IPS-20b (cell line): ENCODE measurements at regions not wholly inside any gene's neighbourhood (a gene's known extent, or its start where the extent isn't known, plus 50 kb on each side); places are given as distances from the start of the nearest gene placed in this dataset.

Experiments
- H3K27ac ChIP-seq: one replicate; pipeline ENCODE4 v1.5.1; 2013; ENCODE audit warnings: low read length
- H3K27me3 ChIP-seq: 2 replicates; pipeline ENCODE4 v1.6.1; 2013; ENCODE audit warnings: mild to moderate bottlenecking, low read length, inconsistent platforms; ENCODE audit not compliant: insufficient read depth
- H3K36me3 ChIP-seq: 2 replicates; pipeline ENCODE4 v1.6.1; 2013; ENCODE audit warnings: low read depth, mild to moderate bottlenecking, inconsistent platforms, low read length, moderate library complexity; ENCODE audit not compliant: insufficient read depth
- H3K4me1 ChIP-seq: 2 replicates; pipeline ENCODE4 v1.6.1; 2013; ENCODE audit warnings: mild to moderate bottlenecking, control low read depth, inconsistent platforms, low read length, moderate library complexity; ENCODE audit not compliant: insufficient read depth
- H3K4me3 ChIP-seq: 2 replicates; pipeline ENCODE4 v1.5.1; 2013; ENCODE audit warnings: mild to moderate bottlenecking, low read length, inconsistent platforms
- H3K9ac ChIP-seq: 2 replicates; pipeline ENCODE4 v1.6.1; 2013; ENCODE audit warnings: low read depth, mild to moderate bottlenecking, inconsistent platforms, low read length, moderate library complexity
- H3K9me3 ChIP-seq: 2 replicates; pipeline ENCODE4 v1.6.1; 2013; ENCODE audit warnings: mild to moderate bottlenecking, low read depth, low read length, inconsistent platforms; ENCODE audit not compliant: insufficient read depth

- Histone ChIP-seq H3K9ac (no peak overlapping the region), H3K4me3 (no peak overlapping the region), H3K36me3 (no peaks in the 10 kb centered on the region), H3K9me3 (no peaks in the 10 kb centered on the region), H3K4me1 (peaks cover 4% of the 10 kb centered on the region; the same call in 1 of the 2 replicates), H3K27me3 (no peaks in the 10 kb centered on the region), H3K27ac (no peak overlapping the region)
These were observed 286.4 kb downstream of the HACE1 start for GRCh38 chr6:104573350-104573749.

- no peaks in the 10 kb centered on the region for H3K36me3 ChIP-seq
- no peaks in the 10 kb centered on the region for H3K27me3 ChIP-seq
- no peak overlapping the region for H3K27ac ChIP-seq
- no peaks in the 10 kb centered on the region for H3K9me3 ChIP-seq
- no peak overlapping the region for H3K9ac ChIP-seq
- H3K4me3 ChIP-seq, result no peak overlapping the region
- H3K4me1 ChIP-seq, result peaks cover 4% of the 10 kb centered on the region; the same call in 1 of the 2 replicates
These were observed 286.8 kb downstream of the HACE1 start for GRCh38 chr6:104572901-104573300.

- no peak overlapping the region for H3K4me3 ChIP-seq
- no peak overlapping the region for H3K27ac ChIP-seq
- no peaks in the 10 kb centered on the region for H3K9me3 ChIP-seq
- no peak overlapping the region for H3K9ac ChIP-seq
- no peaks in the 10 kb centered on the region for H3K27me3 ChIP-seq
- H3K4me1 ChIP-seq, result no peaks in the 10 kb centered on the region
- no peaks in the 10 kb centered on the region for H3K36me3 ChIP-seq
These were observed 293.3 kb downstream of the HACE1 start for GRCh38 chr6:104566411-104566810.

- H3K9ac ChIP-seq, result no peak overlapping the region
- no peaks in the 10 kb centered on the region for H3K4me1 ChIP-seq
- H3K36me3 ChIP-seq, result no peaks in the 10 kb centered on the region
- H3K27ac ChIP-seq, result no peak overlapping the region
- no peaks in the 10 kb centered on the region for H3K27me3 ChIP-seq
- H3K4me3 ChIP-seq, result no peak overlapping the region
- H3K9me3 ChIP-seq, result no peaks in the 10 kb centered on the region
These were observed 296.4 kb downstream of the HACE1 start for GRCh38 chr6:104563306-104563705.

- Histone ChIP-seq H3K27me3 (no peaks in the 10 kb centered on the region), H3K36me3 (no peaks in the 10 kb centered on the region), H3K4me1 (no peaks in the 10 kb centered on the region), H3K27ac (no peak overlapping the region), H3K4me3 (no peak overlapping the region), H3K9me3 (no peaks in the 10 kb centered on the region), H3K9ac (no peak overlapping the region)
These were observed 300.1 kb downstream of the HACE1 start for GRCh38 chr6:104559435-104560202.

- H3K9ac ChIP-seq, result no peak overlapping the region
- H3K27me3 ChIP-seq, result no peaks in the 10 kb centered on the region
- H3K4me3 ChIP-seq, result no peak overlapping the region
- no peaks in the 10 kb centered on the region for H3K4me1 ChIP-seq
- no peaks in the 10 kb centered on the region for H3K9me3 ChIP-seq
- H3K27ac ChIP-seq, result no peak overlapping the region
- no peaks in the 10 kb centered on the region for H3K36me3 ChIP-seq
These were observed 301.0 kb downstream of the HACE1 start for GRCh38 chr6:104558746-104559145.

GRCh38 chr6:104548297-104548696 lies 311.4 kb downstream of the HACE1 start:
- H3K4me3 ChIP-seq, result no peak overlapping the region
- H3K36me3 ChIP-seq, result no peaks in the 10 kb centered on the region
- no peak overlapping the region for H3K9ac ChIP-seq
- no peaks in the 10 kb centered on the region for H3K9me3 ChIP-seq
- no peak overlapping the region for H3K27ac ChIP-seq
- H3K27me3 ChIP-seq, result no peaks in the 10 kb centered on the region
- H3K4me1 ChIP-seq, result no peaks in the 10 kb centered on the region

GRCh38 chr6:104541411-104541810 lies 318.3 kb downstream of the HACE1 start:
- Histone ChIP-seq H3K27me3 (no peaks in the 10 kb centered on the region), H3K9me3 (no peaks in the 10 kb centered on the region), H3K4me3 (no peak overlapping the region), H3K36me3 (no peaks in the 10 kb centered on the region), H3K4me1 (no peaks in the 10 kb centered on the region), H3K9ac (no peak overlapping the region), H3K27ac (no peak overlapping the region)

- H3K9me3 ChIP-seq, result no peaks in the 10 kb centered on the region
- H3K27ac ChIP-seq, result no peak overlapping the region
- no peaks in the 10 kb centered on the region for H3K4me1 ChIP-seq
- H3K4me3 ChIP-seq, result no peak overlapping the region
- no peaks in the 10 kb centered on the region for H3K36me3 ChIP-seq
- no peak overlapping the region for H3K9ac ChIP-seq
- H3K27me3 ChIP-seq, result no peaks in the 10 kb centered on the region
These were observed 319.0 kb downstream of the HACE1 start for GRCh38 chr6:104540743-104541142.

- no peaks in the 10 kb centered on the region for H3K9me3 ChIP-seq
- H3K4me1 ChIP-seq, result no peaks in the 10 kb centered on the region
- no peak overlapping the region for H3K27ac ChIP-seq
- no peaks in the 10 kb centered on the region for H3K36me3 ChIP-seq
- no peak overlapping the region for H3K9ac ChIP-seq
- H3K27me3 ChIP-seq, result no peaks in the 10 kb centered on the region
- no peak overlapping the region for H3K4me3 ChIP-seq
These were observed 320.5 kb downstream of the HACE1 start for GRCh38 chr6:104539173-104539572.

- Histone ChIP-seq H3K9me3 (no peaks in the 10 kb centered on the region), H3K4me1 (no peaks in the 10 kb centered on the region), H3K27ac (no peak overlapping the region), H3K9ac (no peak overlapping the region), H3K36me3 (no peaks in the 10 kb centered on the region), H3K27me3 (no peaks in the 10 kb centered on the region), H3K4me3 (no peak overlapping the region)
These were observed 321.8 kb downstream of the HACE1 start for GRCh38 chr6:104537872-104538271.

- no peaks in the 10 kb centered on the region for H3K4me1 ChIP-seq
- H3K27me3 ChIP-seq, result no peaks in the 10 kb centered on the region
- no peaks in the 10 kb centered on the region for H3K9me3 ChIP-seq
- H3K27ac ChIP-seq, result no peak overlapping the region
- H3K4me3 ChIP-seq, result no peak overlapping the region
- no peaks in the 10 kb centered on the region for H3K36me3 ChIP-seq
- H3K9ac ChIP-seq, result no peak overlapping the region
These were observed 322.5 kb downstream of the HACE1 start for GRCh38 chr6:104537180-104537579.
